ENCODE measurements at regions not wholly inside any gene's neighbourhood (a gene's known extent, or its start where the extent isn't known, plus 50 kb on each side); places are given as distances from the start of the nearest gene placed in this dataset.
"Not testable (repeated sequence)": the region's sequence is repeated elsewhere in the genome, so short reads cannot be mapped to it uniquely, and the experiment has no call there.

- no peak overlapping the region for H3K4me3 ChIP-seq (ENCODE audit: low read depth, low read length)
- DNase-seq (ENCODE audit: low read depth) = no peak
- TF ChIP-seq, protein P1, sequence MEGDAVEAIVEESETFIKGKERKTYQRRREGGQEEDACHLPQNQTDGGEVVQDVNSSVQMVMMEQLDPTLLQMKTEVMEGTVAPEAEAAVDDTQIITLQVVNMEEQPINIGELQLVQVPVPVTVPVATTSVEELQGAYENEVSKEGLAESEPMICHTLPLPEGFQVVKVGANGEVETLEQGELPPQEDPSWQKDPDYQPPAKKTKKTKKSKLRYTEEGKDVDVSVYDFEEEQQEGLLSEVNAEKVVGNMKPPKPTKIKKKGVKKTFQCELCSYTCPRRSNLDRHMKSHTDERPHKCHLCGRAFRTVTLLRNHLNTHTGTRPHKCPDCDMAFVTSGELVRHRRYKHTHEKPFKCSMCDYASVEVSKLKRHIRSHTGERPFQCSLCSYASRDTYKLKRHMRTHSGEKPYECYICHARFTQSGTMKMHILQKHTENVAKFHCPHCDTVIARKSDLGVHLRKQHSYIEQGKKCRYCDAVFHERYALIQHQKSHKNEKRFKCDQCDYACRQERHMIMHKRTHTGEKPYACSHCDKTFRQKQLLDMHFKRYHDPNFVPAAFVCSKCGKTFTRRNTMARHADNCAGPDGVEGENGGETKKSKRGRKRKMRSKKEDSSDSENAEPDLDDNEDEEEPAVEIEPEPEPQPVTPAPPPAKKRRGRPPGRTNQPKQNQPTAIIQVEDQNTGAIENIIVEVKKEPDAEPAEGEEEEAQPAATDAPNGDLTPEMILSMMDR (IDR thresholded peaks at IDR 0.05; ENCODE audit: insufficient read depth, low read depth, low read length) = no peak
These were observed 180.8 kb upstream of the PLN start for GRCh38 chr6:118367314-118367713.

DNA sequence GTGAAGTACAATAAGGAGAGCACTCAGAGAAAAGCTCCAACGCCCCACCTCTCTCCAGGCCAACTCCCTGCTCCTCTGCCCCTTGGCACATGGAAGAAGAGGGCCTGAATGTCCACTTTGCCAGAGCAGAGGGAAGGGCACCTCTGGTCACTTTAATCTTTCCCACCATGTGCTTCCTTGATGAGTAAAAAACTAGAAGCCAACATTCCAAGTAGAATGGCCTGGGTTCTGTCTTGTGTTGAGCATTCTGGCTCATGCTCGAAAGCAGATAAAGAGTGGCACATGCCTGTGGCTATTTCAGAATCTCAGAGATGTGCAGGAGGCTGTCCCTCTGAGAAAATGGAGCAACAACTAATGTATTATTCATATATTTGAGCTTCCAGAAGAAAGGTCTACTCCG lies 177.4 kb upstream of the PLN start:
- peak; percentile 14 for DNase-seq (ENCODE audit: low read depth)
- no peak overlapping the region for H3K4me3 ChIP-seq (ENCODE audit: low read depth, low read length)
- TF ChIP-seq, protein P1 (IDR thresholded peaks at IDR 0.05; ENCODE audit: insufficient read depth, low read depth, low read length) = no peak

DNA sequence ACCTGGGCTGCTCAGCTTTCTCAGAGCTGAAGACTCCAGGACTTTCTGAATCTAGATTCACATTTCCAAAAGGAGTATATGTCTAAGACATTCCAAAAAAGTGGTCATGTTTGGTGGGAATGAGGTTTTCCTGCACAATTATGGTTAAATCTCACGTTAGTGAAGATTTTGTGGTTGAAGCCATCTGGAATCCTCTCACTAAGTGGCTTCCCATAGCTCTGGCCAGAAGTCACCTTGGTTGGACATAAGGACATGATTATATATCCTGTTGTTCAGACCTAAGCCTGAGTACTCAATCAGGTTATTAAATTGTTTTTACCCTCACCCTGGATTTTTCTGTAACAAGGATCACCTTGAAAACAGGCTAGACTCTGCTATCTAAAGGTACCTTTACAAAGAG lies 176.1 kb upstream of the PLN start:
- no peak overlapping the region for H3K4me3 ChIP-seq (ENCODE audit: low read depth, low read length)
- no peak for DNase-seq (ENCODE audit: low read depth)
- TF ChIP-seq, protein P1 (IDR thresholded peaks at IDR 0.05; ENCODE audit: insufficient read depth, low read depth, low read length) = no peak

DNA sequence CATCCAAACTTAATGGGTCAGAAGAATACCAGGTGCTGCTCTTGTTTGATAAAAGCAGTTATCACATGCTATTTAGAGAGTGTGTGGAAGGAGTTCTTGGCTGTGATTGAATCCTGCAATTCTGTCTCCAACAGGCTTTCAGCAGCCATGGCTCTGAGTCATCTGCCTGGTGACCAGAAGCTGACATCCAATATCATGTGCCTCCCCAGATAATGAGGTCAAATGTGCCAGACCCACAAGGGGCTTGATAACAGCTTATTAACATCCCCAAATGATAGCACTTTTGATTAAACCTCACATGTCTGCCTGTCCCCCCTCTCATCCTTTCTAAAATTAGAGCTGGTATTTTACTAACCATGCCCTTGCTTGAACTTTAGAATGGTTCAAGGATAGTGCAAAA lies 175.7 kb upstream of the PLN start:
- TF ChIP-seq, protein P1 (IDR thresholded peaks at IDR 0.05; ENCODE audit: insufficient read depth, low read depth, low read length) = no peak
- DNase-seq (ENCODE audit: low read depth) = peak; percentile 23
- H3K4me3 ChIP-seq (ENCODE audit: low read depth, low read length) = no peak overlapping the region

GRCh38 chr6:118377711-118378414 lies 170.2 kb upstream of the PLN start:
- TF ChIP-seq, protein P1 (IDR thresholded peaks at IDR 0.05; ENCODE audit: insufficient read depth, low read depth, low read length) = no peak
- no peak for DNase-seq (ENCODE audit: low read depth)
- no peak overlapping the region for H3K4me3 ChIP-seq (ENCODE audit: low read depth, low read length)

DNA sequence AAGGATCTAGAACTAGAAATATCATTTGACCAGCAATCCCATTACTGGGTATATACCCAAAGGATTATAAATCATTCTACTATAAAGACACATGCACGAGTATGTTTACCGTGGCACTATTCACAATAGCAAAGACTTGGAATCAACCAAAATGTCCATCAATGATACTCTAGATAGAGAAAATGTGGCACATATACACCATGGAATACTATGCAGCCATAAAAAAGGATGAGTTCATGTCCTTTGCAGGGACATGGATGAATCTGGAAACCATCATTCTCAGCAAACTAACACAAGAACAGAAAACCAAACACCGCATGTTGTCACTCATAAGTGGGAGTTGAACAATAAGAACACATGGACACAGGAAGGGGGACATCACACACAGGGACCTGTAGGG lies 167.5 kb upstream of the PLN start:
- not testable (repeated sequence) for H3K4me3 ChIP-seq (ENCODE audit: low read depth, low read length); DNase-seq (ENCODE audit: low read depth)

GRCh38 chr6:118382126-118382525 lies 166.0 kb upstream of the PLN start:
- H3K4me3 ChIP-seq (ENCODE audit: low read depth, low read length) = no peak overlapping the region
- DNase-seq (ENCODE audit: low read depth) = no peak
- TF ChIP-seq, protein P1 (IDR thresholded peaks at IDR 0.05; ENCODE audit: insufficient read depth, low read depth, low read length) = no peak
